HepG2 (cell line): ENCODE measurements at regions not wholly inside any gene's neighbourhood (a gene's known extent, or its start where the extent isn't known, plus 50 kb on each side); places are given as distances from the start of the nearest gene placed in this dataset.
A peak's percentile ranks its signal among the peaks of the same experiment; 100 is the strongest.

Experiments used
- ATAC-seq: fragments of 200-7000 bp; cut with Tn5 transposase; 3 replicates; pipeline ENCODE4 v1.9.1; 2020; ENCODE audit warnings: mild to moderate bottlenecking, moderate library complexity
- BruUV-seq: library from RNA; stranded (reverse); fragments of 400-500 nt; replicated peaks from 2 replicates; lab custom pipeline; 2021; lab: Mats Ljungman, UMichigan
- CTCF ChIA-PET: fragments of 300-600 bp; formaldehyde crosslinking; extraction: SDS; loops from one replicate; lab custom pipeline; 2021; ENCODE audit warnings: low total read pairs, inconsistent platforms, low intra/inter-chr PET ratio; lab: Yijun Ruan, JAX
- POLR2A ChIA-PET: fragments of 350-600 bp; sonication (Branson Sonifier 250); formaldehyde crosslinking; loops from one replicate; lab custom pipeline; 2020; ENCODE audit warnings: antibody characterized with exemption, inconsistent platforms; lab: Yijun Ruan, JAX
- DNase-seq: peaks from one replicate; pipeline ENCODE4 v3.0.0-alpha.2; 2015; ENCODE audit warnings: low spot score
- FAIRE-seq: peaks from 3 replicates; lab custom pipeline; 2011; peaks lifted over from hg19 to GRCh38; lab: Jason Lieb, UNC
- H2AFZ ChIP-seq: one replicate; pipeline ENCODE4 v1.6.1; 2011; ENCODE audit warnings: low read length, inconsistent platforms
- H3K27ac ChIP-seq: fragments of 300-600 bp; 3 replicates; pipeline ENCODE4 v1.8.0; 2011; ENCODE audit warnings: mixed run types, mild to moderate bottlenecking, mixed read lengths, low read length, inconsistent platforms; ENCODE audit not compliant: insufficient read depth; ENCODE audit errors: extremely low read length
- H3K27me3 ChIP-seq, 2 experiments: fragments of 200-600 bp in 1 of 2; 2 replicates in 1 of 2; 3 replicates in 1 of 2; pipeline versions ENCODE4 v1.6.0 to v1.8.0; 2011; ENCODE audit warnings: low read length in 2 of 2, mild to moderate bottlenecking in 2 of 2, moderate library complexity in 2 of 2, inconsistent platforms in 1 of 2; ENCODE audit not compliant: insufficient read depth in 2 of 2, control insufficient read depth in 1 of 2
- H3K36me3 ChIP-seq, 2 experiments: fragments of 200-600 bp in 1 of 2; replicated peaks in 1 of 2; 2 replicates in 1 of 2; 3 replicates in 1 of 2; pipeline versions ENCODE4 v1.5.1 to v1.8.0; 2011; ENCODE audit warnings: low read length in 2 of 2, inconsistent platforms in 1 of 2; ENCODE audit not compliant: insufficient read depth in 2 of 2, control insufficient read depth in 1 of 2
- H3K4me1 ChIP-seq: 2 replicates; pipeline ENCODE4 v1.5.1; 2012; ENCODE audit warnings: low read length, inconsistent platforms; ENCODE audit not compliant: insufficient read depth
- H3K4me2 ChIP-seq: 2 replicates; pipeline ENCODE4 v1.6.0; 2011; ENCODE audit warnings: low read depth, low read length, inconsistent platforms
- H3K4me3 ChIP-seq, 3 experiments: fragments of 200-600 bp in 1 of 3; sonication (generic), shearing (Covaris generic) in 1 of 3; replicated peaks in 1 of 3; 2 replicates each; pipeline ENCODE4 v1.5.1; 2011 to 2016; ENCODE audit warnings: low read length in 3 of 3, inconsistent platforms in 2 of 3, low read depth in 2 of 3, mild to moderate bottlenecking in 2 of 3, control low read depth in 1 of 3, mixed read lengths in 1 of 3; ENCODE audit not compliant: insufficient read depth in 1 of 3
- H3K79me2 ChIP-seq: one replicate; pipeline ENCODE4 v1.6.1; 2011; ENCODE audit warnings: low read length, inconsistent platforms; ENCODE audit not compliant: insufficient read depth
- H3K9ac ChIP-seq: 2 replicates; pipeline ENCODE4 v1.6.0; 2011; ENCODE audit warnings: mild to moderate bottlenecking, low read depth, low read length, inconsistent platforms; ENCODE audit not compliant: insufficient read depth
- H3K9me3 ChIP-seq: 2 replicates; pipeline ENCODE4 v1.5.1; 2012; ENCODE audit warnings: mild to moderate bottlenecking, low read length
- H4K20me1 ChIP-seq: 2 replicates; pipeline ENCODE4 v1.6.0; 2011; ENCODE audit warnings: inconsistent platforms, mild to moderate bottlenecking, low read length, moderate library complexity; ENCODE audit not compliant: insufficient read depth
- EED ChIP-seq: sonication (generic); formaldehyde crosslinking; IDR thresholded peaks from 2 replicates; pipeline ENCODE4 v1.5.0; 2020; ENCODE audit warnings: mild to moderate bottlenecking, missing genetic modification reagents
- KAT7 ChIP-seq: IDR thresholded peaks from 2 replicates; pipeline ENCODE4 v1.6.1; 2018; ENCODE audit warnings: borderline replicate concordance, missing compliant biosample characterization
- KDM4B ChIP-seq: sonication (generic); formaldehyde crosslinking; IDR thresholded peaks from 2 replicates; pipeline ENCODE4 v1.4.0; 2020; ENCODE audit warnings: missing genetic modification reagents
- POLR2AphosphoS2 ChIP-seq: IDR thresholded peaks from 2 replicates; pipeline ENCODE4 v1.6.1; 2011; ENCODE audit warnings: low read depth, low read length, improper control_type of control experiment
- TEAD3 ChIP-seq: optimal IDR thresholded peaks from 2 replicates; pipeline ENCODE3; 2016; ENCODE audit warnings: borderline replicate concordance
- ZNF121 ChIP-seq: sonication (generic); formaldehyde crosslinking; IDR thresholded peaks from 2 replicates; pipeline ENCODE4 v1.5.0; 2020; ENCODE audit warnings: mild to moderate bottlenecking, missing genetic modification reagents
- ZNF264 ChIP-seq: sonication (generic); formaldehyde crosslinking; IDR thresholded peaks from 2 replicates; pipeline ENCODE4 v1.4.0; 2020; ENCODE audit warnings: missing genetic modification reagents
- ZNF431 ChIP-seq: sonication (generic); formaldehyde crosslinking; IDR thresholded peaks from 2 replicates; pipeline ENCODE4 v1.9.0; 2022; ENCODE audit warnings: missing genetic modification reagents, low read depth, mild to moderate bottlenecking, borderline replicate concordance
- ZNF781 ChIP-seq: sonication (generic); formaldehyde crosslinking; IDR thresholded peaks from 2 replicates; pipeline ENCODE4 v1.5.1; 2020; ENCODE audit warnings: borderline replicate concordance, mild to moderate bottlenecking, missing genetic modification reagents; ENCODE audit errors: not compliant biosample characterization
- WGBS: methylation state at CpG from one replicate; pipeline ENCODE4 v1.1.6; 2017; ENCODE audit warnings: low lambda C conversion rate; 5-methylcytosine and 5-hydroxymethylcytosine counted together
- in situ Hi-C: cut with HindIII; loops from 2 replicates; pipeline ENCODE4 v1.10.0; 2017; ENCODE audit warnings: low pct_unique_long_range_greater_than_20kb; ENCODE audit not compliant: extremely low pct_ligation_motif_present
- intact Hi-C: fragments of 100-400 bp; cut with micrococcal nuclease; formaldehyde crosslinking; loops from one replicate; pipeline ENCODE4 v1.10.0; 2022; ENCODE audit not compliant: unreplicated experiment

GRCh38 chr2:111227716-111228141 is 107.0 kb downstream of the BCL2L11 start:
- H3K4me3 ChIP-seq: no peak overlapping the region
- H3K9me3 ChIP-seq: peaks cover 14% of the 10 kb centered on the region
- POLR2A ChIA-PET: no interaction called here
- FAIRE-seq (no peak), ATAC-seq (peak; percentile 75), DNase-seq (peak; percentile 42)
- 91% methylated on average over 6 of the region's 6 CpGs for WGBS
- H3K36me3 ChIP-seq: no peaks in the 10 kb centered on the region; a peak in 1 of 5 replicates
- no peaks in the 10 kb centered on the region for H3K79me2 ChIP-seq
- CTCF ChIA-PET: no interaction called here
- no peak overlapping the region for H2AFZ ChIP-seq
- H3K27ac ChIP-seq: no peak overlapping the region
- no peak overlapping the region for H3K9ac ChIP-seq
- TF ChIP-seq TEAD3 (CRISPR knock-in tag): peak; percentile 89
- TF ChIP-seq POLR2AphosphoS2: no peak
- peak; percentile 75 for TF ChIP-seq ZNF121 (CRISPR knock-in tag)
- no peak overlapping the region for H3K4me2 ChIP-seq
- no peaks in the 10 kb centered on the region for H3K27me3 ChIP-seq
- intact Hi-C loops: no loop called here
- in situ Hi-C loops: no loop called here
- no peaks in the 10 kb centered on the region for H3K4me1 ChIP-seq
- no TSS peak for BruUV-seq
- no peaks in the 10 kb centered on the region for H4K20me1 ChIP-seq

- DNase-seq: no peak
- in situ Hi-C loops: no loop called here
- BruUV-seq: no TSS peak
- POLR2A ChIA-PET: no interaction called here
- H2AFZ ChIP-seq: no peak overlapping the region
- no peak overlapping the region for H3K4me3 ChIP-seq
- H3K9ac ChIP-seq: no peak overlapping the region
- H3K27ac ChIP-seq: no peak overlapping the region
- H3K4me1 ChIP-seq: no peaks in the 10 kb centered on the region
- no peak for TF ChIP-seq KAT7
- TF ChIP-seq ZNF431 (CRISPR knock-in tag): no peak
- TF ChIP-seq ZNF781 (CRISPR knock-in tag): no peak
- TF ChIP-seq KDM4B (CRISPR knock-in tag): no peak
- peak; percentile 85; the same call in 1 of the 2 replicates for TF ChIP-seq ZNF264 (CRISPR knock-in tag)
- no peak for TF ChIP-seq EED (CRISPR knock-in tag)
- TF ChIP-seq, all 625 proteins: peak for 1
- CTCF ChIA-PET: no interaction called here
- Histone ChIP-seq H4K20me1 (no peaks in the 10 kb centered on the region), H3K4me2 (no peak overlapping the region), H3K27me3 (no peaks in the 10 kb centered on the region), H3K9me3 (peaks cover 10% of the 10 kb centered on the region), H3K79me2 (no peaks in the 10 kb centered on the region), H3K36me3 (no peaks in the 10 kb centered on the region; a peak in 1 of 5 replicates)
- 85% methylated on average over 7 of the region's 7 CpGs for WGBS
- FAIRE-seq: no peak
- intact Hi-C loops: no loop called here
- ATAC-seq: no peak
Measured at GRCh38 chr2:111231532-111232252, 111.0 kb downstream of the BCL2L11 start.
